ENCODE measurements at regions not wholly inside any gene's neighbourhood (a gene's known extent, or its start where the extent isn't known, plus 50 kb on each side); places are given as distances from the start of the nearest gene placed in this dataset.

GRCh38 chr9:79945495-79945894, 373.7 kb downstream of the TLE4 start:
- H3K36me3 ChIP-seq, result no peaks in the 10 kb centered on the region
- no peak overlapping the region for H3K27ac ChIP-seq
- peaks cover 0 to 7% (median 0%) of the 10 kb centered on the region in 3 donors for H3K4me1 ChIP-seq
- H3K4me3 ChIP-seq, result no peak overlapping the region
- no peak for TF ChIP-seq EP300 (IDR thresholded peaks at IDR 0.05)
- no peak for TF ChIP-seq CTCF (IDR thresholded peaks at IDR 0.05)
- TF ChIP-seq POLR2AphosphoS5 (IDR thresholded peaks at IDR 0.05), result no peak
- no peak for TF ChIP-seq POLR2A (IDR thresholded peaks at IDR 0.05)
- H3K27me3 ChIP-seq, result no peaks in the 10 kb centered on the region
- ATAC-seq, result no peak
- H3K9me3 ChIP-seq, result no peaks in the 10 kb centered on the region

GRCh38 chr9:79945016-79945415, 373.3 kb downstream of the TLE4 start:
- TF ChIP-seq CTCF (IDR thresholded peaks at IDR 0.05), result no peak
- no peak for TF ChIP-seq POLR2A (IDR thresholded peaks at IDR 0.05)
- TF ChIP-seq EP300 (IDR thresholded peaks at IDR 0.05), result no peak
- no peak for TF ChIP-seq POLR2AphosphoS5 (IDR thresholded peaks at IDR 0.05)
- Histone ChIP-seq H3K27ac (no peak overlapping the region), H3K36me3 (no peaks in the 10 kb centered on the region), H3K27me3 (no peaks in the 10 kb centered on the region), H3K4me3 (no peak overlapping the region), H3K4me1 (peaks cover 0 to 7% (median 0%) of the 10 kb centered on the region in 3 donors), H3K9me3 (no peaks in the 10 kb centered on the region)
- no peak for ATAC-seq
- 0 to 22% methylated on average over 1 of the region's 1 CpG for WGBS, 2 donors (ENCODE audit: low coverage in 1 of 2)

GRCh38 chr9:79940919-79941318, 369.2 kb downstream of the TLE4 start:
- TF ChIP-seq POLR2A (IDR thresholded peaks at IDR 0.05) (no peak), CTCF (IDR thresholded peaks at IDR 0.05) (no peak), EP300 (IDR thresholded peaks at IDR 0.05) (no peak), POLR2AphosphoS5 (IDR thresholded peaks at IDR 0.05) (no peak)
- 81% methylated on average over 6 of the region's 6 CpGs; no CpG with 5 or more reads in 1 of the 2 donors for WGBS, 2 donors (ENCODE audit: low coverage in 1 of 2)
- H3K4me3 ChIP-seq, result no peak overlapping the region
- H3K4me1 ChIP-seq, result no peaks in the 10 kb centered on the region
- no peaks in the 10 kb centered on the region for H3K9me3 ChIP-seq
- H3K27me3 ChIP-seq, result no peaks in the 10 kb centered on the region
- ATAC-seq, result no peak
- no peaks in the 10 kb centered on the region for H3K36me3 ChIP-seq
- no peak overlapping the region for H3K27ac ChIP-seq

DNA sequence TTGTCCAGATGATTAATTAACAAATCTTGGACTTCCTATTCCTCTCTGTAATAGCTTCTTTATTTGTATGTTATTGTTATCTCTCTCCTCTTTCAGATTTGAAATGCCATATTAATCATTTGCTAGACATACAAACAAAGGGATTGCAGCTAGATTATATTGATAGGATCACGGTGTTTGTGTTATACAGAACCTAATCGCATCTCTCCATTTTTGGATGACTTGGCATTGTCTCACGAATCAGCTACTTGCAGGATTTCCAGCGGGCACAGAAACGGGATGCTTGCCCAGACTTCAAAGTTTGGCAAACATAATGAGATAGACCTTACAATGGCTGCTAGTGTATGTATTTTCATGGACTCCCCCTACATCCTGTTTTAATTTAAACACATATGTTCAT, 368.1 kb downstream of the TLE4 start:
- 32 to 41% methylated on average over 5 of the region's 5 CpGs for WGBS, 2 donors (ENCODE audit: low coverage in 1 of 2)

More for the DNA sequence above, 368.1 kb downstream of the TLE4 start:
- H3K4me3 ChIP-seq, result no peak overlapping the region
- no peaks in the 10 kb centered on the region for H3K9me3 ChIP-seq
- H3K4me1 ChIP-seq, result no peaks in the 10 kb centered on the region
- no peak for TF ChIP-seq EP300 (IDR thresholded peaks at IDR 0.05)
- TF ChIP-seq CTCF (IDR thresholded peaks at IDR 0.05), result no peak
- no peak for TF ChIP-seq POLR2A (IDR thresholded peaks at IDR 0.05)
- no peak for TF ChIP-seq POLR2AphosphoS5 (IDR thresholded peaks at IDR 0.05)
- no peaks in the 10 kb centered on the region for H3K36me3 ChIP-seq
- no peak for ATAC-seq
- no peaks in the 10 kb centered on the region for H3K27me3 ChIP-seq
- no peak overlapping the region for H3K27ac ChIP-seq
